Adrenal gland (tissue), 5 donors: ENCODE measurements at regions not wholly inside any gene's neighbourhood (a gene's known extent, or its start where the extent isn't known, plus 50 kb on each side); places are given as distances from the start of the nearest gene placed in this dataset.

Experiments
- POLR2A ChIP-seq, 2 donors: fragments of 450-650 bp; IDR thresholded peaks; one replicate each; pipeline ENCODE4 v1.6.1; 2017; ENCODE audit warnings: antibody characterized with exemption in 2 of 2, mild to moderate bottlenecking in 2 of 2, moderate library complexity in 1 of 2
- TF ChIP-seq, protein P1 (sequence below), 6 experiments: fragments of 450-650 bp in 4 of 6; fragments of 200-600 bp in 2 of 6; sonication (generic) in 1 of 6; IDR thresholded peaks; 1 replicate in 5 of 6; 2 replicates in 1 of 6; pipeline versions ENCODE4 v1.5.1 to v1.8.0; 2016 to 2021; ENCODE audit warnings: antibody characterized with exemption in 6 of 6, mild to moderate bottlenecking in 2 of 6, moderate library complexity in 1 of 6
- donor health status: DM: no; HTN: no; CAD: no.

DNA sequence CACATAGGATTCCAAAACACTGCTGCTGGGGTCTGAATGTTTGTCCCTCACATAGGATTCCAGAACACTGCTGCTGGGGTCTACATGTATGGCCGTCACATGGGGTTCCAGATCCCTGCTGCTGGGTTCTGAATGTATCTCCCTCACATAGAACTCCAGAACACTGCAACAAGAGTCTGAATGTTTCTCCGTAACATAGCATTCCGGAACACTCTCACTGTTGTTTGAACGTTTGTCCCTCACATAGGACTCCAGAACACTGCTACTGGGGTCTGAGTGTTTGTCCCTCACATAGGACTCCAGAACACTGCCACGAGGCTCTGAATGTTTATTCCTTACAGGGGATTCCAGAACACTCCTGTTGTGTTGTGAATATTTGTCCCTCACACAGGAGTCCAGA lies 216.8 kb downstream of the FOXD4L6 start:
- TF ChIP-seq, protein P1, sequence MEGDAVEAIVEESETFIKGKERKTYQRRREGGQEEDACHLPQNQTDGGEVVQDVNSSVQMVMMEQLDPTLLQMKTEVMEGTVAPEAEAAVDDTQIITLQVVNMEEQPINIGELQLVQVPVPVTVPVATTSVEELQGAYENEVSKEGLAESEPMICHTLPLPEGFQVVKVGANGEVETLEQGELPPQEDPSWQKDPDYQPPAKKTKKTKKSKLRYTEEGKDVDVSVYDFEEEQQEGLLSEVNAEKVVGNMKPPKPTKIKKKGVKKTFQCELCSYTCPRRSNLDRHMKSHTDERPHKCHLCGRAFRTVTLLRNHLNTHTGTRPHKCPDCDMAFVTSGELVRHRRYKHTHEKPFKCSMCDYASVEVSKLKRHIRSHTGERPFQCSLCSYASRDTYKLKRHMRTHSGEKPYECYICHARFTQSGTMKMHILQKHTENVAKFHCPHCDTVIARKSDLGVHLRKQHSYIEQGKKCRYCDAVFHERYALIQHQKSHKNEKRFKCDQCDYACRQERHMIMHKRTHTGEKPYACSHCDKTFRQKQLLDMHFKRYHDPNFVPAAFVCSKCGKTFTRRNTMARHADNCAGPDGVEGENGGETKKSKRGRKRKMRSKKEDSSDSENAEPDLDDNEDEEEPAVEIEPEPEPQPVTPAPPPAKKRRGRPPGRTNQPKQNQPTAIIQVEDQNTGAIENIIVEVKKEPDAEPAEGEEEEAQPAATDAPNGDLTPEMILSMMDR (IDR thresholded peaks at IDR 0.05): no peak
- TF ChIP-seq POLR2A (IDR thresholded peaks at IDR 0.05): no peak
